ENCODE measurements at regions not wholly inside any gene's neighbourhood (a gene's known extent, or its start where the extent isn't known, plus 50 kb on each side); places are given as distances from the start of the nearest gene placed in this dataset.

GRCh38 chr1:55792870-55793269, 577.7 kb upstream of the USP24 start:
- TF ChIP-seq CTCF (conservative IDR thresholded peaks at IDR 0.05; ENCODE audit: low read length): no peak
- no peak for TF ChIP-seq EZH2phosphoT487 (IDR thresholded peaks at IDR 0.05; ENCODE audit: borderline replicate concordance, low read depth, low read length)
